C4-2B (cell line): ENCODE measurements at regions not wholly inside any gene's neighbourhood (a gene's known extent, or its start where the extent isn't known, plus 50 kb on each side); places are given as distances from the start of the nearest gene placed in this dataset.
"Not testable (repeated sequence)": the region's sequence is repeated elsewhere in the genome, so short reads cannot be mapped to it uniquely, and the experiment has no call there.

ENCODE experiments used
- CTCF ChIP-seq: fragments of 450-650 bp; conservative IDR thresholded peaks from 2 replicates; pipeline ENCODE4 v1.5.1; 2017; ENCODE audit warnings: mild to moderate bottlenecking
- ZFX ChIP-seq: fragments of 450-650 bp; IDR thresholded peaks from 2 replicates; pipeline ENCODE4 v1.6.1; 2017

GRCh38 chr7:42554932-42555331 is 317.9 kb upstream of the GLI3 start:
- TF ChIP-seq CTCF, ZFX: not testable (repeated sequence)
